Stimulated activated CD4-positive, alpha-beta T cell treated with anti-CD3 and anti-CD28 coated beads, TNF-alpha, amount 100 ng/mL, for 48 hours (primary cell): ENCODE measurements at regions not wholly inside any gene's neighbourhood (a gene's known extent, or its start where the extent isn't known, plus 50 kb on each side); places are given as distances from the start of the nearest gene placed in this dataset.
"Not testable (repeated sequence)": the region's sequence is repeated elsewhere in the genome, so short reads cannot be mapped to it uniquely, and the experiment has no call there.

Source experiments
- DNase-seq, 3 donors: peaks; one replicate each; pipeline ENCODE4 v3.0.0-alpha.2; 2020; ENCODE audit warnings: low read depth in 3 of 3

GRCh38 chr4:149986917-149987316 lies 91.3 kb upstream of the DCLK2 start:
- no peak for DNase-seq

- DNase-seq, result no peak
Observed at GRCh38 chr4:149987330-149988086, 90.7 kb upstream of the DCLK2 start.

GRCh38 chr4:149988087-149988410 lies 90.2 kb upstream of the DCLK2 start:
- no peak for DNase-seq

GRCh38 chr4:149993030-149993429 lies 85.2 kb upstream of the DCLK2 start:
- DNase-seq, result no peak

GRCh38 chr4:149995134-149995756 lies 83.0 kb upstream of the DCLK2 start:
- no peak for DNase-seq

GRCh38 chr4:149997881-149998421 lies 80.3 kb upstream of the DCLK2 start:
- DNase-seq, result no peak

- no peak for DNase-seq
Observed at GRCh38 chr4:149999485-150000074, 78.7 kb upstream of the DCLK2 start.

GRCh38 chr4:150001815-150002214 lies 76.4 kb upstream of the DCLK2 start:
- DNase-seq, result no peak

GRCh38 chr4:150002561-150002960 lies 75.7 kb upstream of the DCLK2 start:
- no peak for DNase-seq

GRCh38 chr4:150004481-150004880 lies 73.8 kb upstream of the DCLK2 start:
- no peak for DNase-seq

- DNase-seq, result no peak
Observed at GRCh38 chr4:150005537-150005936, 72.7 kb upstream of the DCLK2 start.

- no peak for DNase-seq
Observed at GRCh38 chr4:150006197-150006596, 72.0 kb upstream of the DCLK2 start.

- no peak for DNase-seq
Observed at GRCh38 chr4:150007512-150007911, 70.7 kb upstream of the DCLK2 start.

GRCh38 chr4:150008546-150008945 lies 69.7 kb upstream of the DCLK2 start:
- DNase-seq, result no peak

GRCh38 chr4:150009533-150009932 lies 68.7 kb upstream of the DCLK2 start:
- no peak for DNase-seq

- no peak for DNase-seq
Observed at GRCh38 chr4:150010525-150011126, 67.6 kb upstream of the DCLK2 start.

- DNase-seq, result no peak
Observed at GRCh38 chr4:150012851-150013360, 65.3 kb upstream of the DCLK2 start.

GRCh38 chr4:150015910-150016309 lies 62.3 kb upstream of the DCLK2 start:
- DNase-seq, result not testable (repeated sequence)

- not testable (repeated sequence) for DNase-seq
Observed at GRCh38 chr4:150016621-150017020, 61.6 kb upstream of the DCLK2 start.

GRCh38 chr4:150018257-150018656 lies 60.0 kb upstream of the DCLK2 start:
- no peak for DNase-seq

GRCh38 chr4:150021483-150021882 lies 56.8 kb upstream of the DCLK2 start:
- no peak for DNase-seq

- DNase-seq, result no peak
Observed at GRCh38 chr4:150023489-150023888, 54.8 kb upstream of the DCLK2 start.
